HG03565 (cell line): ENCODE measurements at regions not wholly inside any gene's neighbourhood (a gene's known extent, or its start where the extent isn't known, plus 50 kb on each side); places are given as distances from the start of the nearest gene placed in this dataset.
"Not testable (repeated sequence)": the region's sequence is repeated elsewhere in the genome, so short reads cannot be mapped to it uniquely, and the experiment has no call there.

Source experiments
- ATAC-seq: cut with Tn5 transposase; IDR thresholded peaks from one replicate; pipeline ENCODE4 v1.9.1; 2021; ENCODE audit warnings: mild to moderate bottlenecking, moderate library complexity; ENCODE audit not compliant: unreplicated experiment

DNA sequence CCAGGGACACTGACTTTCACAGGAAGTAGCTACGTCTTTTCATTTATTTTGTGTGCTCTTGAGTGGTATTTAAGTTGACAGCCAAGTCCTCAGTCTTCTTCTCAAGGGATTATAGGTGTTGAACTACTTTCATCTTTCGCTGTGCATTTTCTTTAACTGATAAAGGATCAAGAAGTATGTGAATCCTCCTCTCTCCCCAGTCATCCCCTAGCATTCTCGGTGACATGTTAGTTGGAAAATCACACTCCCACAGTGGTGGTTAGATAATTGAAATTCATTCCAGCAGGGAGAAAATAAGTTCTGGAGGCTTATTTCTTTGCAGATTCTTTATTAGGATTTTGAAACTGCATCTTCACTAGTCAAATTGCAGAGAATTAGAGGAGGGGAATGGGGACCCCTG lies 569.4 kb downstream of the MEI4 start:
- no peak for ATAC-seq

DNA sequence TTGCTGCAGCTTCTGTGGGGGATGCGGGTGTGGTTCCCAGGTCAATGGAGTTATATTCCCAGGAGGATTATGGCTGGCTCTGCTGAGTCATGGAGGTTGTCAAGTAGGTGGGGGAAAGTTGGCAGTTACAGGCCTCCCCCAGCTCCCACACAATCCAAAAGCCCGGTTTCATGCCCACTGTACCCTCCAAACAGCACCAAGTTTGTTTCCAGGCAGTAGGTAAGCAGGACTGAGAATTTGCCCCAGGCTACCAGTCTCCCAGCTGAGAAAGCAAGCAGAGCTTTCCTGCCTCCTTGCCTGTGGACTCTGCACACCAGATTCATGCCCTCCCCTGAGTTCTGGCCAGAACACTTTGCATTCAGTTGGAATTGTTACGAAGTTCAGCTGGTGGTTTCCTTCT lies 578.2 kb downstream of the MEI4 start:
- no peak for ATAC-seq

DNA sequence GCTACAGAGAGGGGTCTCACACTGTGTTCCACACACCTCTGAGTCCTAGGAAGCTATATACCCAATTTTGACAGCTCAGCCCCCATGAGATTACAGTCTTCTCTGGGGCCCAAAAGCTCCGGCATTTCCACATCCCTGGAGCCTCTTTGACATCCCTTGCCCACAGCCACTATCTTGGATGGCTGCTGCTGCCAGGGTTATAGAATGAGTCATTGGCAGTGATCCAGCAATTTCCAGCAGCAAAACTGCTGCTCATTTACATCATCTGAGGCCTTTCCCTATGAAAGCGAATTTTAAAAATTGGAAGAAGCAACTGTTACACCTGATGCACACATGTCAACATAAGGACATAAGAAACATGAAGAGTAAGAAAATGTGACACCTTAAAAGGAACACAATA lies 590.7 kb downstream of the MEI4 start:
- ATAC-seq, result no peak

GRCh38 chr6:78251931-78252330 lies 599.1 kb downstream of the MEI4 start:
- ATAC-seq, result no peak

DNA sequence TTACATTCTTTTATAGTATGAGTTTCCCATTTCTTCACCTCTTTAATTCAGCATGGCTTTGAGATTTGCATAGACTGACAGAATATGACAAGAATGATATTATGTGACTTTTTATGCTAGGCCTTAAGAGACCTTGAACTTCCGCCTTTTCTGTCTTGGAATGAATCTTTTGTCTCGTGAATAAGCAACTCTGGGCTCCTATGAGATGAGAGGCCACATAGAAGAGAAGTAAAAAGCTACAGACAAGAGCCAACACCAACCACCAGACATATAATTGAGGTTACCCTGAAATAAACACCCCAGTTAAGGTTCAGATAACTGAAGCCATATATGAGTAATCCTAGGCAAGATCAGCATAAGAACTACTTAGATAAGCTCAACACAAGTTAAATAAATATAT lies 600.8 kb downstream of the MEI4 start:
- ATAC-seq, result peak; percentile 61

DNA sequence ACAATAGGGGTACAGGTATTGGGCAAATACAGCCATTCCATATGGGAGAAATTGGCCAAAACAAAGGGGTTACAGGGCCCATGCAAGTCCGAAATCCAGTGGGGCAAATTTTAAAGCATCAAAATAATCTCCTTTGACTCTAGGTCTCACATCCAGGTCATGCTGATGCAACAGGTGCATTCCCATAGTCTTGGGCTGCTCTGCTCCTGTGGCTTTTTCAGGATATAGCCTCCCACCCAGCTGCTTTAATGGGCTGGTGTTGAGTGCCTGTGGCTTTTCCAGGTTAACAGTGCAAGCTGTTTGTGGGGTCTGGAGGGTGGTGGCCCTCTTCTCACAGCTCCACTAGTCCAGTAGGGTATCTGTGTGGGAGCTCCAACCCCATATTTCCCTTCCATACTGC lies 607.1 kb downstream of the MEI4 start:
- ATAC-seq, result no peak

DNA sequence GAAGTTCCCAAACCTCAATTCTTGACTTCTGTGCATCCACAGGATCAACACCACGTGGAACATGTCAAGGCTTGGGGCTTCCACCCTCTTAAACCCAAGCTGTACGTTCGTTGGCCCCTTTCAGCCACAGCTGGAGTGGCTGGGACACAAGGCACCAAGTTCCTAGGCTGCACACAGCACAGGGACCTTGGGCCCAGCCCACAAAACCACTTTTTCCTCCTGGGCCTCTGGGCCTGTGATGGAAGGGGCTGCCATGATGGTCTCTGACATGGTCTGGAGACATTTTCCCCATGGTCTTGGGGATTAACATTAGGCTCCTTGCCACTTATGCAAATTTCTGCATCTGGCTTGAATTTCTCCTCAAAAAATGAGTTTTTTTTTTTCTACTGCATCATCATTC lies 606.9 kb upstream of the IRAK1BP1 start:
- ATAC-seq, result not testable (repeated sequence)

DNA sequence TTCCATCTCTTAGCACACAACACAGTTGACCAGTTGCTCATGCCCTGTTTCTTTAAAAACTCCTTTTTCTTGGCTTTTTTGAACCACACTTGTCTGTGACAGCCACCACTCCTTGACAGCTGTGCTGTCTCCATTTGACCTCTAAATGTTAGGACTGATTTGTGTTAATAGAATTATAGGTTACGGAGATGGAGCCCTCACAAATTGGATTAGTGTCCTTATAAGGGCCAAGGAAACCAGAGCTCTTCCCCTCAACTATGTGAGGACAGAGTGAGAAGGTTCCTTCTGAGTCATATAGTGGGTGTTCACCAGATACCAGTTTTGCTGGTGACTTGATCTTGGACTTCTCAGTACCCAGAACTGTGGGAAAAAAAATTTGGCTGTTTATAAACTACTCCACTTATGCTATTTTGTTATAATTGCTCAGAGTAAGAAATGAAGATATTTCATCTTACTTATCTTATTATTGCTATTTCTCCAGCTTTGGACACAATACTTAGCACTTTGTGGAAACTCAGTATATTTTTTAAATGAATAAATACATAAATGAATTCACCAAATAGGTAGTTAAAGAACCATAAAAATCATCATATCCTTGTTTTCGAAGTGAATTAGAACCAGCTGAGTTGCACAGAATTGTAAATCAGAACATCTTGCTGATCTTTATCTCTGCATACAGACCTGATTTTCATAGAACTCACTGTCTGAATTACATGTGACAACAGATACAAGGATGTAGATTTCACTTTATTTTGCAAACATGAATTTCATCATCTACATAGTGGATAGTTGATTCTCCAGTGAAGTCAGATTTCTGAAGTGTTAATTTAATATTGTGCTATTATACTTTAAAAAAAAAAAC lies 598.5 kb upstream of the IRAK1BP1 start:
- ATAC-seq, result no peak

GRCh38 chr6:78300885-78301284 lies 566.5 kb upstream of the IRAK1BP1 start:
- ATAC-seq, result no peak

- ATAC-seq, result no peak
These were observed 564.9 kb upstream of the IRAK1BP1 start for GRCh38 chr6:78302411-78302810.

DNA sequence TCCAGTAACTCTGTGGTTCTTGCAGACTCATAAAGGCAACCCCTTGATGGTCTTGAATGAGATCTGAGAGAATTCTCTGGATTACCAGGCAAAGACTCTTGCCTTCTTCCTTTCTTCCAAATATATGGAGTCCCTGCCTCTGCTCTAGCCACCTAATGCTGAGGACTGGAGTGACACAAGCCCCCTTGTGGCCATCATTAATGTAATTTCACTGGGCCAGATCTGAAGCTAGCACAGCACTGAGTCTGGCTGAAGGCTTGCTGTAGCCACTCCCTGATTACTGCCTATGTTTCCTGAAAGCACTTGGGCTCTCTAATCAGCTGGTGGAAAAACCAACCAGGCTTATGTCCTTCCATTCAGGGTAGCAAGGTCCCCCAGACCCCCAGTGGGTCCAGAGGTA lies 559.3 kb upstream of the IRAK1BP1 start:
- no peak for ATAC-seq

DNA sequence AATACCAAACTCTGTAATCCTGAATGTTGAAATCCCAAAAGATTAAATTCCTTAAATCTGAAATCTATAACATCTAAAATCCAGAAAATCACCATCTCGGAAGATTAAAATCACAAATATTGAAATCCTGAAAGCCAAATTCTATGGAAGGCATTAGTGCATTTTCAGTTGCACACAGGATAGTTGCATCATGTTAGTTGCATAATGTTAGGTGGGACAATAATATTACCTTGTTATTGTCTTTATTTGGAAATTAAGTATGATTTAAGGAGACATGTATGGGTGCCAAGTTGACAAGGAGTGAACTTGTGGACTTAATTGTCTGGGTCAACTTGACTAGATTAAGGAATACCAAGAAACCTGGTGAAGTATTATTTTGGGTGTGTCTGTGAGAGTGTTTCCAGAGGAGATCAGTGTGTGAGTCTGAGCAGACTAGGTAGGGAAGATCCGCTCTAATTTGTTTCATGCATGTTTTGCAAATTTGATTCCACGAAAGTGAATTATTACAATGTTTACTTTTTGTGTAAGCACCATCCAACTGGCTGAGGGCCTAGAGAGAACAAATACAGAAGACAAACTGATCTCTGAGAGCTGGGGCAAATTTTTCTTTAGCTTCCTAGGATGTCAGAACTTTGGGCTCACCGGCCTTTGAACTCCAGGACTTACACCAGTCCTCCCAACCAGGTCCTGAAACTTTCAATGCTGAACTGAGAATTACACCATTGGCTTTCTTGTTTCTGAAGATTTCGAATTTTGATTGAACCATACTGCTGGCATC lies 545.1 kb upstream of the IRAK1BP1 start:
- ATAC-seq, result no peak

- ATAC-seq, result no peak
These were observed 543.1 kb upstream of the IRAK1BP1 start for GRCh38 chr6:78324213-78324612.

DNA sequence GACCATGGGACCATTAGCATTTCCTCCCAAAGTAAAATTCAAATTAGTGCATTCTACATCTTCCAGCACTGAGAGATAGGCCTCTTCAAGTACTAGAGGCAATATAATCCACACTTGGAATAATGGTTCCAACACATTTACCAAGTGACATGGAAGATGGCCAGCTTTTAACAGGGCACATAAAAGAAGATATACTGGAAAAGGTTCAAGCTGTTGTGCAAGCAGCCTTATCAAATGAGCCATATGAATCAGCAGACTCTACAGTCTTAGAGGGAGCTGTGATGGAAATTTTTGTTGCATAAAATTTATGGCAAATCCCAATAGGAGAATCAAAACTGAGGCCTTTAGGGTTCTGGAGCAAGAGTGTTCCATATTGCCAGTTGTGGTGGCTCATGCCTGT lies 526.6 kb upstream of the IRAK1BP1 start:
- ATAC-seq, result no peak

DNA sequence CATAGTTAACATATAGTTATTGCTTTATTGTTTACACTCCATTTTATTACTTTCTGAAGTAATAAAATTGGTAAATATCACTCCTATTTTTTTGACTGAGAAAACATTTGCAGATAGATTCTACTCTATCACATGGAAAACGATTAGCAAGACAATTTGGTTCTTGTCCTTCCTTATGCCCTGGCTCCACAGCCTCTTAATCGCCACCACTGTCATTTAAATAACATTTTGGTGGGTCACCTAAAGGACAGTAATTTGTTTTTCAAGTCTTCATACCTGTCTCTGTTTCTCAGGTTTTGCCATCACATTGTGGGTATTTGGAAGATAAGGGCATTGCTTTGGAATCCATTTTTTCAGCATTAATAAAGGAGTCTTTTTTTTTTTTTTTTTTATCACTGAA lies 521.5 kb upstream of the IRAK1BP1 start:
- ATAC-seq, result no peak

- ATAC-seq, result no peak
These were observed 520.0 kb upstream of the IRAK1BP1 start for GRCh38 chr6:78347191-78347916.

GRCh38 chr6:78353040-78353439 lies 514.3 kb upstream of the IRAK1BP1 start:
- no peak for ATAC-seq

GRCh38 chr6:78363688-78364087 lies 503.7 kb upstream of the IRAK1BP1 start:
- no peak for ATAC-seq

DNA sequence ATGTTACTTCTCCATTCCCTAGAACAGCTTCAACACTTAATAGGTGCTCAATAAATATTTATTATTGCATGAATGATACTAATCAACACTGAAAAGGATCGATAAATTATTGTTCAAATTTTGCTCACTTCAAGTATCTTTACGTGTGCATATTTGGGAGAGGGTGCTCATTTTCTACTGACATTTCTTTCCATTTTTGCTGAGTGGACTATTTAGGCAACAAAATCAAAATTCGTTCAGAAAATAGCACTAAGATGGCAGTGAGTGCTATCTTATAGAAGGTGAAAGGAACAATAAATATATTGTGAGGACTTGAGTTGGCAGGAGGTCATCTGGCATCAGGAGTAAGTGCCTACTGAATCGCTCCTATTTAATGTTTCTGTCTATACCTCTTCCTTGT lies 501.9 kb upstream of the IRAK1BP1 start:
- no peak for ATAC-seq

- ATAC-seq, result no peak
These were observed 490.3 kb upstream of the IRAK1BP1 start for GRCh38 chr6:78377056-78377455.

- ATAC-seq, result no peak
These were observed 487.4 kb upstream of the IRAK1BP1 start for GRCh38 chr6:78379982-78380381.

DNA sequence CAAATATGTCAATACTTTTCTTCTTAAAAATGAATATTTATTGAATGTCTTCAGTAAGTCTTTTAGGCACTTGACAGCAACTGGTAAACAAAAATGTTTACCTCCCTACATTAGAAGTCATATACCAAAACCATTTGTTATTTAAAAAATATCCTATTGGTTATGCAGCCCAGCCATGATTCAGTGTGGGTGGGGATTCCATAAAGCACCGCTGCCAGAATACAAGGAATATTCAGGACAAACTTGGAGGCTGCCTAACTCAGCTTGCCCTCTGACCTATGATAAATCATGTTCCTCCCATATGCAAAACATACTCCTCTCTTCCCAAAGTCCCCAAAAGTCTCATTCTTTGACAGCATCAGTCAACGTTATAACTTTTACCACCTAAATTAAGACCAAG lies 486.8 kb upstream of the IRAK1BP1 start:
- no peak for ATAC-seq
